HG02852 (cell line): ENCODE measurements at regions not wholly inside any gene's neighbourhood (a gene's known extent, or its start where the extent isn't known, plus 50 kb on each side); places are given as distances from the start of the nearest gene placed in this dataset.

ENCODE experiments used
- ATAC-seq: cut with Tn5 transposase; IDR thresholded peaks from one replicate; pipeline ENCODE4 v1.9.1; 2021; ENCODE audit warnings: mild to moderate bottlenecking, moderate library complexity; ENCODE audit not compliant: unreplicated experiment

- no peak for ATAC-seq
Measured at GRCh38 chr6:100944644-100945043, 63.5 kb upstream of the ASCC3 start.

GRCh38 chr6:100946021-100946540 is 65.0 kb upstream of the ASCC3 start:
- no peak for ATAC-seq

- no peak for ATAC-seq
Measured at GRCh38 chr6:100946711-100947110, 65.6 kb upstream of the ASCC3 start.

GRCh38 chr6:100948381-100949133 is 67.4 kb upstream of the ASCC3 start:
- ATAC-seq = no peak

GRCh38 chr6:100952006-100952405 is 70.9 kb upstream of the ASCC3 start:
- ATAC-seq = no peak

- no peak for ATAC-seq
Measured at GRCh38 chr6:100959280-100959679, 78.2 kb upstream of the ASCC3 start.

- no peak for ATAC-seq
Measured at GRCh38 chr6:100962466-100962865, 81.3 kb upstream of the ASCC3 start.

GRCh38 chr6:100965067-100965466 is 83.9 kb upstream of the ASCC3 start:
- no peak for ATAC-seq

- ATAC-seq = no peak
Measured at GRCh38 chr6:100968949-100969348, 87.8 kb upstream of the ASCC3 start.

GRCh38 chr6:100979267-100979666 is 98.1 kb upstream of the ASCC3 start:
- no peak for ATAC-seq

GRCh38 chr6:100980949-100981348 is 99.8 kb upstream of the ASCC3 start:
- no peak for ATAC-seq

- no peak for ATAC-seq
Measured at GRCh38 chr6:100986921-100987320, 105.8 kb upstream of the ASCC3 start.

GRCh38 chr6:100987556-100987955 is 106.4 kb upstream of the ASCC3 start:
- no peak for ATAC-seq

GRCh38 chr6:100988391-100988984 is 107.4 kb upstream of the ASCC3 start:
- no peak for ATAC-seq

- ATAC-seq = no peak
Measured at GRCh38 chr6:100990070-100990469, 108.9 kb upstream of the ASCC3 start.

GRCh38 chr6:100996409-100996808 is 115.3 kb upstream of the ASCC3 start:
- no peak for ATAC-seq

- ATAC-seq = no peak
Measured at GRCh38 chr6:100998111-100998510, 117.0 kb upstream of the ASCC3 start.

- no peak for ATAC-seq
Measured at GRCh38 chr6:100999034-100999597, 118.0 kb upstream of the ASCC3 start.

- ATAC-seq = no peak
Measured at GRCh38 chr6:101000341-101000740, 119.2 kb upstream of the ASCC3 start.

GRCh38 chr6:101001012-101001411 is 119.9 kb upstream of the ASCC3 start:
- ATAC-seq = no peak

GRCh38 chr6:101001607-101002006 is 120.5 kb upstream of the ASCC3 start:
- no peak for ATAC-seq

- no peak for ATAC-seq
Measured at GRCh38 chr6:101003075-101003474, 121.9 kb upstream of the ASCC3 start.
